GM19025 (cell line): ENCODE measurements at regions not wholly inside any gene's neighbourhood (a gene's known extent, or its start where the extent isn't known, plus 50 kb on each side); places are given as distances from the start of the nearest gene placed in this dataset.
"Not testable (repeated sequence)": the region's sequence is repeated elsewhere in the genome, so short reads cannot be mapped to it uniquely, and the experiment has no call there.

Source experiments
- ATAC-seq: cut with Tn5 transposase; IDR thresholded peaks from one replicate; pipeline ENCODE4 v1.9.1; 2021; ENCODE audit warnings: mild to moderate bottlenecking, low read depth, moderate library complexity; ENCODE audit not compliant: unreplicated experiment

DNA sequence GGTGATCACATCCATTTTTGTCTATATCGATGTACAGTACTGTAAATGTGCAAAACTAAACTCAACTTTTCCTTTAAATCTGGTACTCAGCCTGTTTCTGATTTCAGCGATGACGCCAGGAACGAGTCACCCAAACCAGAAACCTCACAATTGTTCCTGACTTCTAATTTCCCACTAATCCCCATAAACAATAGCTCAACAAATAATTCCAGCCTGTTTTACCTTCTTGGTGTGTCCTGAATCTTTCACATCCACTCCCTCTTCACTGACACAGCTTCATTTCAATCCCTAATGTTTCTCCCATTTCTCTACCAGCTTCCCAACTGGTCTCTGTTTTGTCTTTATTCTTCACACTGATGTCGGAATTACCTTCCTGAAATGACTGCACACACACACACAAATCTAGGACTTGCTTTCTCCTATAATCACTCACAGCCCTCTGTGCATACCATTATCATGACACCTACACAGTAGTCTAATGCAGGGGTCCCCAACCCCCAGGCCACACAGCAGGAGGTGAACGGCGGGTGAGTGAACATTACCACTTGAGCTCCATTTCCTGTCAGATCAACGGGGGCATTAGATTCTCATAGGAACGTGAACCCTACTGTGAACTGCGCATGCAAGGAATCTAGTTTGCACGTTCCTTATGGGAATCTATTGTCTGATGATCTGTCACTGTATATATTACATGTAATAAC is 97.8 kb upstream of the SLC30A5 start:
- ATAC-seq, result no peak

GRCh38 chr5:68999181-68999580 is 94.6 kb upstream of the SLC30A5 start:
- no peak for ATAC-seq

DNA sequence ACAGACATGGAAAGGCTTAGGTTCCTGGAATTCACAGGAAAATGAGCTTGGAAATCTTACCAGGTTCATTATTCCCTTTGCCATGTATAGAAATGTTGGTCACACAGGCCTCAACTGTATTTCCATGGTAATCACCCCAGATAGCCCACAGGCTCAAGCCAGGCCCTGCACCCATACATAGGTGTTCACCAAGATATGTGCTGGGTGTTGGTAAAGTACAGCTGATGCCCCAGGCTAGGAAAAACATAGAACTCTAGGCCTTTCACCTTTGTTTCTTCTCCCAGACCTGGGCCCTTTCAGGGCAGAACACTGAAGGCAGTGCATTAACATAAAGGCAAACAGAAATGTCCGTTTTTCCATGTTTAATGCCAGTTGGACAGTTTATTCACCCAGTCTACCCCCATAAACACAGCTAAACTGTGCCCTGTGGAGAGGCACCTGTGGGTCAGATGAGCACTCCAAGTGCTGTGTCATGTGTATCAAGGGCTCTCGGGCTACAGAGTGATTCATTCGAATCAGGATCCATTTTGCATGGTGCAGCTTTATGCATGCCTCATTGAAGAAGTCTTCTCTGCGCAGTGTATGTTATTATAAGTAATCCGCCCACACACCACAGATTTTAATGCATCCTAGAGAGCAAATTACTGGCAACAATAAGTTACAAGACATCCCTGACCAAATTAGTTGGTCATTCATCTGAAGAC is 93.4 kb upstream of the SLC30A5 start:
- no peak for ATAC-seq

GRCh38 chr5:69000949-69001348 is 92.9 kb upstream of the SLC30A5 start:
- no peak for ATAC-seq

DNA sequence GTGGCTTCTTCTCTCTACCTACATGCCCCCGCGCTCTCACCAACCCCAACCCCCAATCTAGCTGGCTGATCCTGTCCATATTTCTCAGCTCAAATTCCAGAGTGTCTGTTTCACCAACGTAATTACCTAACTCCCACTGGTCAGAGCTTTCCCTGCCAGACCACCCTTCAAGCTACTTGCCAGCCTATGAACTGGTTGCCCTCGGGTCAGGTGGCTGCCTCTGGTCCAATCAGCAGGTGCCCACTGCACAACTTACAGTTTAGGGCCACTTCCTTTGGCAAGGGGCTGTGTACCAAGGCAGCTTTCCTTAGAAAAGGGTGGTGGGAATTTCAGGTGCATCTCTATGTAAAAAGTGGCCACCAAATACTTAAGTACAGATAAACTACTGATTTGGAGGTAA is 92.2 kb upstream of the SLC30A5 start:
- ATAC-seq, result no peak

DNA sequence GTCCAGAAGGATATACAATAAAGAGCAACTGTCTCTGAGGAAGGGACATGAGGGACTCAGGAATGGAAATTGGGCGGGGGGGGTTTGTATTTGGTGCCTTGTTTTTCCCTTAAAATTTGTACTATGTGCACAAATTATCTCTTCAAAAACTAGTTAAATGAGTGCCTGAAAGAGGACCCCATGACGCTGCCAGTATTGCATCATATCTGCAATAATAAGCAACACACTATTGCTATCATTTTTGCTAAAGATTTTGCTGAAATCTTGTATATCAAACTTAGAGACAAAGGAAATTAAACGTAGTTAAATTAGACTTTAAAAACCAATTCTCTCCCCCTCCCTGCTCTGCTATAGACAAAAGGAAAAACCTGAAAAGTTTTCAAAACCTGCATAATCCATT is 89.7 kb upstream of the SLC30A5 start:
- ATAC-seq, result no peak

- no peak for ATAC-seq
These were observed 89.1 kb upstream of the SLC30A5 start for GRCh38 chr5:69004676-69005075.

DNA sequence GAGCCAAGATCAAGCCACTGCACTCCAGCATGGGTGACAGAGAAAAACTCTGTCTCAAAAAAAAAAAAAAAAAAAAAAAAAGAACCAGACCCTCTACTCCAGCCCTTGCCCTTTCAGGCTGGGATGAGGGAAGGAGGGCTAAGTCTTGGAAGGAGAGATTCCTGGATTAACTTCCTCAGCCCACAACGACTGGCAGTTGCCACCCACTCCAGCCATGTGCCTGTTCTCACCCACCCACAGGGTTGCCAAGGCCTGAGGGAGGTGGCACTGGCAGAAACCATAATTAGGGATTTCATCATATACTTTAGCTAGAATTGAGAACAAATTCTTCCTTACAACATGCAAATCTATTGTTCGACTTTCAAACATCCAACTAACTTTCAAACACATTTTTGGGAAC is 87.8 kb upstream of the SLC30A5 start:
- ATAC-seq, result no peak

DNA sequence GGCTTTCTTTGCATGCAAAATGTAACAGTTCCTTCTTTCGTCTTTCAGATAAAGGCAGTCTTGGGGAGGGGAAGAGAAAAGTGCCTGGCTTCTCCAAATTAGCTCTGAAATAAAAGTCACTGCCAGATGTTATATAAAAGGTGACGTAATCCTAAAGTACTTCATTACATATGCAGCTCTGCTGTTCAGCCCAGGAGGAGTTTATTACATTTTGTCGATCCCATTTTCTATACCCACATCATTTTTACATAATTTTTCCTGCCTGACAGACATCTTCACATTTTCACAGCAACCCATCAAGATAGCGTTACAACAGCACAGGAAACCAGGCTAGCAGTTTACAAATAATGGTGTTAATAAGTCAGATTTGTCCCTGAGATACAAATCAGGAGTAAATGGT is 86.7 kb upstream of the SLC30A5 start:
- no peak for ATAC-seq

- ATAC-seq, result peak; percentile 85
These were observed 86.0 kb upstream of the SLC30A5 start for GRCh38 chr5:69007726-69008368.

DNA sequence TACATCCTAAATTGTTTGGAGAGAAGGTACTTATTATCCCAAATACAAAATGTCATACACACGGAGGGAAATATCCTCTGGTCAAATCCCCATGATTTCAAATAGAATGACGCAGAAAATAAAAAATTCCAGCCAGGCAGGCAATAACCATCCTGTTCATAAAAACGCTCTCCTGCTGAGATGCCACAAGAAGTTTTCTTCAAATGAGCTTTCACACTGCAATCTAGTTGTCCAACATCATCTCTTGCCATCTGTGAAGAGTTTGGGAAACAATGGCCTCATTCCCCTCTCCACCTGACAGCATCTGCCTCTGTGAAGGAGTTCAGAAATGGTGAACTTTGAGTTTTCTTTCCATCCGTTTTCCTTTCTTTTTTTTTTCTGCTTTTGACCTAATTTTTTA is 83.3 kb upstream of the SLC30A5 start:
- ATAC-seq, result no peak

DNA sequence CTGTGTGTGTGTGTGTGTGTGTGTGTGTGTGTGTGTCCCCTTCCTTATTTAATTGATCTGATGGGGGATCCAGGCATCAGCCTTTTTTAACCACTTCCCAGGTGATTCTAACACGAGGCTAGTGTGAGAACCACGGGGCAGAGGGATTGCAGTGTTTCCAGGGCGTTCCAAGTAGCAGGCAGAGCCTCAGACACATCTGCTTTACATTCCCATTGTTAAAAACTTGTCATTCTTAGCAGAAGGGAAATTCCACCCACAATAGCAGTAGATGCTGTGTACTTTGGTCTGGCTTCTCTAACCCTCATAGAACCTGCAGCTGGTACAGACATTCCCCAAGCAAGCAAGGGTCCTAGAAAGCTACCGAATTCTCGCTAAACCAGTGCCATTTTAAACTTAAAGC is 81.9 kb upstream of the SLC30A5 start:
- no peak for ATAC-seq

DNA sequence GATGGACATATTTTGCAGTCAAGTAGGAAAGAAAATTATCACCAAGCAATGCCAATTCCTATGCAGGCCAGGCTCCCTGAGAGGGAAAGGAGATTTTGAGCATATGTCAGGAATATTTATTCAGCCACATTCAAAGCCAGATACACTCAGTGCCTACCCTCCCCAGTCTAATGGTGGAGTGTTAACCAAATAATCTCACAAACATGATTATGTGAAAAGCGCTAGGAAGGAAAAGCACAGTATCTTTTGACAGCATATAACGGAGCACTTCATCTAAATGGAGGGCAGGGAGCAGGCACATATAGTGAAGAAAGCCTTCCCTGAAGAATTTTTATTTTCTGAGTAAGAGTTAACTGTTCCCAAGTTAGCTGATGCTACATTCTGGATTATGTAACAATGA is 80.3 kb upstream of the SLC30A5 start:
- no peak for ATAC-seq

DNA sequence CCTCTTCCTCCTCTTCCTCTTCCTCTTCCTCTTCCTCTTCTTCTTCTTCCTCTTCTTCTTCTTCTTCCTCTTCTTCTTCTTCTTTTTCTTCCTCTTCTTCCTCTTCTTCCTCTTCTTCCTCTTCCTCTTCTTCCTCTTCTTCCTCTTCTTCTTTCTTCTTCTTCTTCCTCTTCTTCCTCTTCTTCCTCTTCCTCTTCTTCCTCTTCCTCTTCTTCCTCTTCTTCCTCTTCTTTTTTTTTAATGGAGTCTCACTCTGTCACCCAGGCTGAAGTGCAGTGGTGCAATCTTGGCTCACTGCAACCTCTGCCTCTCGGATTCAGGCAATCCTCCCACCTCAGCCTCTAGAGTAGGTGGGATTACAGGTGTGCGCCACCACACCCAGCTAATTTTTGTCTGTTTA is 79.8 kb upstream of the SLC30A5 start:
- not testable (repeated sequence) for ATAC-seq

- no peak for ATAC-seq
These were observed 74.0 kb upstream of the SLC30A5 start for GRCh38 chr5:69019668-69020375.

- no peak for ATAC-seq
These were observed 69.6 kb upstream of the SLC30A5 start for GRCh38 chr5:69024241-69024651.

GRCh38 chr5:69029292-69029691 is 64.5 kb upstream of the SLC30A5 start:
- no peak for ATAC-seq

GRCh38 chr5:69030358-69031062 is 63.3 kb upstream of the SLC30A5 start:
- ATAC-seq, result no peak

- ATAC-seq, result no peak
These were observed 61.8 kb upstream of the SLC30A5 start for GRCh38 chr5:69032009-69032408.

- no peak for ATAC-seq
These were observed 60.1 kb upstream of the SLC30A5 start for GRCh38 chr5:69033690-69034089.

DNA sequence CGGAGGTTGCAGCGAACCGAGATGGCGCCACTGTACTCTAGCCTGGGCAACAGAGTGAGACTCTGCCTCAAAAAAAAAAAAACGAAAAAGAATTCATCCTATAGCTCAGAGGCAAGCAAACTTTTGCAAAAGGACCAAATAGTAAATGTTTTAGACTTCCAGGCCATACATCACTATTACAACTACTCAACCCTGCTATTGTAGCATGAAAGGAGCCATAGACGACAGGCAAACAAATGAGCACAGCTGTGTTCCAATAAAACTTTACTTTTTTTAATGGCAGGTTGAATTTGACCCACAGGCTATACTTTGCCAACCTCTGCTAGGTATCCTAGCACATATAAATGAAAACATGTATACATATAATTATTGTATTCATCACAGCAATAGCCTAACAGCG is 58.9 kb upstream of the SLC30A5 start:
- no peak for ATAC-seq
